BLaER1 (cell line): ENCODE measurements at regions not wholly inside any gene's neighbourhood (a gene's known extent, or its start where the extent isn't known, plus 50 kb on each side); places are given as distances from the start of the nearest gene placed in this dataset.
"Not testable (repeated sequence)": the region's sequence is repeated elsewhere in the genome, so short reads cannot be mapped to it uniquely, and the experiment has no call there.

Experiments
- H3K27ac ChIP-seq: shearing (Covaris generic); formaldehyde crosslinking; 2 replicates; pipeline ENCODE4 v1.8.1; 2022
- H3K27me3 ChIP-seq: shearing (Covaris generic); formaldehyde crosslinking; 2 replicates; pipeline ENCODE4 v1.8.1; 2022
- H3K36me3 ChIP-seq: shearing (Covaris generic); formaldehyde crosslinking; 2 replicates; pipeline ENCODE4 v1.8.1; 2022
- H3K4me1 ChIP-seq: shearing (Covaris generic); formaldehyde crosslinking; 2 replicates; pipeline ENCODE4 v1.8.1; 2022
- H3K4me2 ChIP-seq: shearing (Covaris generic); formaldehyde crosslinking; 2 replicates; pipeline ENCODE4 v1.8.1; 2022
- H3K4me3 ChIP-seq: shearing (Covaris generic); formaldehyde crosslinking; 2 replicates; pipeline ENCODE4 v1.8.1; 2022
- H3K9ac ChIP-seq: shearing (Covaris generic); formaldehyde crosslinking; 2 replicates; pipeline ENCODE4 v1.8.1; 2022
- H3K9me3 ChIP-seq: shearing (Covaris generic); formaldehyde crosslinking; 2 replicates; pipeline ENCODE4 v1.8.1; 2022
- H4K20me1 ChIP-seq: shearing (Covaris generic); formaldehyde crosslinking; 2 replicates; pipeline ENCODE4 v1.8.1; 2022
- Cebpa-rat ChIP-seq: shearing (Covaris generic); IDR thresholded peaks from 2 replicates; pipeline ENCODE4 v1.8.1; 2022

DNA sequence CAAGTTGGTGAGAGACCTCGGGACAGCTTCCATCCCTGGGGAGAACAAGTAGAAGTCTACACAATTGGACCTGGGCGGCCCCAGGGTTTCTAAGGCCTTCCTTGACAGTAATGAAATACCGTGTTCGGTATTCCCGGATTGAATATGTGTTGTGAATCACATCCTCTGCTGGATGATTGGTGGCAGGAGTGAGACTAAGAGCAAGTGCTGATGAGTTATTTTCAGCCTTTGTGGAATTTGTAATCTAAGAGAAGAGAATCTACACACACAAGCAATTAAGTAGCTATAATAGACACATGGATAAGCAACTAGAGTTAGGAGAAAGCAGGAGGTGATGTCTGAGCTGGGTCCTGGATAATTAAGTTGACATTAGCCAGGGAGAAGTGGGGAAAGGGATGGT, 64.8 kb upstream of the VWC2 start:
- H3K4me1 ChIP-seq: peaks cover 4% of the 10 kb centered on the region
- no peaks in the 10 kb centered on the region for H3K27me3 ChIP-seq
- no peak for TF ChIP-seq Cebpa-rat
- no peaks in the 10 kb centered on the region for H3K9me3 ChIP-seq
- no peak overlapping the region for H3K27ac ChIP-seq
- no peak overlapping the region for H3K4me3 ChIP-seq
- H3K36me3 ChIP-seq: no peaks in the 10 kb centered on the region
- no peak overlapping the region for H3K9ac ChIP-seq
- H4K20me1 ChIP-seq: no peaks in the 10 kb centered on the region
- no peak overlapping the region for H3K4me2 ChIP-seq

DNA sequence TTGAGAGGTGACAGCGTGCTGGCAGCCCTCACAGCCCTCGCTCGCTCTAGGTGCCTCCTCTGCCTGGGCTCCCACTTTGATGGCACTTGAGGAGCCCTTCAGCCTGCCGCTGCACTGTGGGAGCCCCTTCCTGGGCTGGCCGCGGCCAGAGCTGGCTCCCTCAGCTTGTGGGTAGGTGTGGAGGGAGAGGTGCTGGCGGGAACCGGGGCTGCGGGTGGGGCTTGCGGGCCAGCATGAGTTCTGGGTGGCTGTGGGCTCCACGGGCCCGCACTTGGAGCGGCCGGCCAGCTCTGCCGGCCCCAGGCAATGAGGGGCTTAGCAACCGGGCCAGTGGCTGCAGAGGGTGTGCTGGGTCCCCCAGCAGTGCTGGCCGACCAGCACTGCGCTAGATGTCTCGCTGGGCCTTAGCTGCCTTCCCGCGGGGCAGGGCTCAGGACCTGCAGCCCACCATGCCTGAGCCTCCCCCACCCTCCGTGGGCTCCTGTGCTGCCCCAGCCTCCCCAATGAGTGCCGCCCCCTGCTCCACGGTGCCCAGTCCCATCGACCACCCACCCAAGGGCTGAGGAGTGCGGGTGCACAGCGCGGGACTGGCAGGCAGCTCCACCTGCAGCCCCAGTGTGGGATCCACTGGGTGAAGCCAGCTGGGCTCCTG, 62.2 kb upstream of the VWC2 start:
- H3K27ac ChIP-seq, H4K20me1 ChIP-seq, H3K9me3 ChIP-seq, H3K27me3 ChIP-seq, H3K36me3 ChIP-seq, H3K4me2 ChIP-seq, H3K4me3 ChIP-seq, H3K9ac ChIP-seq, H3K4me1 ChIP-seq: not testable (repeated sequence)

DNA sequence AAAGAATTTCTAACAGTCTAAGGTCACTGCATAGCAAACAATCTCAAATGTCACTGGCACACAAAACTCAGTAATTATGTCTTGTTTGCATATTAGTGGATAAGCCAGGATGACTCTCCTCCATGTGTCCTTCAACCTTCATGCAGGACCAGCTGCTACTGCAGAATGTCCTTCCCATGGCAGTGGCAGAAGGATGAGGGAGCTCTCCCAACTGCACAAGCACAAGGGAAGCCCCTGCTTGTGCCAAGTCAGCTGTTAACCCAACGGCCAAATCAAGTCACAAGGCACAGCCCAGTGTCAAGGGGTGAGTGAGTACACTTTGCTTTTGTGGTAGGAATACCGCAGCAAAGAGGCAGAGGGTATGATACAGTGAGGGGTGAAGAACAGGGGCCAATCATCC, 59.3 kb upstream of the VWC2 start:
- Histone ChIP-seq H3K4me2 (no peak overlapping the region), H3K9ac (no peak overlapping the region), H3K27me3 (no peaks in the 10 kb centered on the region), H4K20me1 (no peaks in the 10 kb centered on the region), H3K4me3 (no peak overlapping the region), H3K27ac (no peak overlapping the region), H3K4me1 (no peaks in the 10 kb centered on the region), H3K9me3 (no peaks in the 10 kb centered on the region), H3K36me3 (no peaks in the 10 kb centered on the region)
- TF ChIP-seq Cebpa-rat: no peak

DNA sequence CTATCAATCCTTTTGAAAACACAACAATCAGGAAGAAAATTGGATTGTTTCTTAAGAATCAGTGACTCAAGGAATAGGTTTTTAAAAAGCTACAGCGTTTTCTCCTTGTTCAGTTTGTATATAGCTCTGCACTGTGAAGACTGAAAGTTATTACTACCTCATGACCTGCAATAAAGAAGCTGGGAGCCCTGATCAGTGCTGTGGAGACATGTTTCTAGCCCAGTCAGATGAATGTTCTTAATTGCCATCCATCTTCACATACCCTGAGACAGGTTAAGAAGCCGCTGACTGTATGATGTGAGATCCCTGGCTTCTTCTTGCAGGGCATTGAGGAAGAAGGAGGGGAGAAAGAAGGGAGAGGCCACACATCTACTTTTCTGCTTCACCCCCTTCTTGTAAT, 58.0 kb upstream of the VWC2 start:
- no peaks in the 10 kb centered on the region for H4K20me1 ChIP-seq
- no peak overlapping the region for H3K4me2 ChIP-seq
- H3K9ac ChIP-seq: no peak overlapping the region
- no peak for TF ChIP-seq Cebpa-rat
- H3K27ac ChIP-seq: no peak overlapping the region
- no peaks in the 10 kb centered on the region for H3K9me3 ChIP-seq
- no peaks in the 10 kb centered on the region for H3K27me3 ChIP-seq
- H3K36me3 ChIP-seq: no peaks in the 10 kb centered on the region
- no peaks in the 10 kb centered on the region for H3K4me1 ChIP-seq
- H3K4me3 ChIP-seq: no peak overlapping the region

DNA sequence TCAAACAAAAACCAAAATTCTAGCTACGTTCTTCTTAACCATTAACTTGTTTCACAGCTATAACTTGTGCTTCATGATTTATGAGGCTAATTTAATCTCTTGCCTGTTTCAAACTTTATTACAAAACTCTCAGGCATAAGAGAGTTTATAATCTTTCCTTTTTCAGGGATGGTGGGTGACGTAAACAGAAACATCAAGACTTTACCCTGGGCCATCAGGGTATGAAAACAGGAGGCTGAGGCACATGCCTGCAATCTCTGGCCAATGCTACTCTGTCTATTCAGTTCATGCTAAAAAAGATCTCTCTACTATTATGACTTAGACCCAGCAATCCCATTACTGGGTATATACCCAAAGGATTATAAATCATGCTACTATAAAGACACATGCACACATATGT, 55.9 kb upstream of the VWC2 start:
- no peaks in the 10 kb centered on the region for H3K4me1 ChIP-seq
- H3K9ac ChIP-seq: no peak overlapping the region
- no peak overlapping the region for H3K27ac ChIP-seq
- no peak for TF ChIP-seq Cebpa-rat
- no peaks in the 10 kb centered on the region for H4K20me1 ChIP-seq
- H3K4me3 ChIP-seq: no peak overlapping the region
- no peaks in the 10 kb centered on the region for H3K36me3 ChIP-seq
- no peak overlapping the region for H3K4me2 ChIP-seq
- no peaks in the 10 kb centered on the region for H3K9me3 ChIP-seq
- no peaks in the 10 kb centered on the region for H3K27me3 ChIP-seq

DNA sequence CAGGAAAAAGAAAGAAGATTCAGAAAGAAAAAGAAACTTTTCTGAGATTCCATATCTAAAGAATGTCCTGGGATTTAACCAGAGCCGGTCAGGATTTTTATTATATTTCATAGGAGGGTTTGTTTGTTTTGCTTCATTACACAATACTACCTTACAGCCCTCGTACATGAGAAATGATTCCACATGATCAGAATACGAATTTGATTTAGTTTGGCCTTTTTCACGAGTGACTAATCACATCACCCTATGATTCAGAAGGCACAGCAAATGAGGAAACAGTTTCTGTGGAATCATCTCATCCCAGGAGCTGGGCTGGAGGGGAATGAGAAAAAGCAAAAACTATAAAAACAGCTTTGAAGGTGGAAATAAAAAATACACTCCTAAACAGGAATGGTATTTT, 54.7 kb upstream of the VWC2 start:
- H3K27me3 ChIP-seq: no peaks in the 10 kb centered on the region
- no peak overlapping the region for H3K9ac ChIP-seq
- H4K20me1 ChIP-seq: no peaks in the 10 kb centered on the region
- H3K4me2 ChIP-seq: no peak overlapping the region
- H3K9me3 ChIP-seq: no peaks in the 10 kb centered on the region
- H3K36me3 ChIP-seq: no peaks in the 10 kb centered on the region
- H3K27ac ChIP-seq: no peak overlapping the region
- no peak overlapping the region for H3K4me3 ChIP-seq
- no peaks in the 10 kb centered on the region for H3K4me1 ChIP-seq
- TF ChIP-seq Cebpa-rat: no peak

DNA sequence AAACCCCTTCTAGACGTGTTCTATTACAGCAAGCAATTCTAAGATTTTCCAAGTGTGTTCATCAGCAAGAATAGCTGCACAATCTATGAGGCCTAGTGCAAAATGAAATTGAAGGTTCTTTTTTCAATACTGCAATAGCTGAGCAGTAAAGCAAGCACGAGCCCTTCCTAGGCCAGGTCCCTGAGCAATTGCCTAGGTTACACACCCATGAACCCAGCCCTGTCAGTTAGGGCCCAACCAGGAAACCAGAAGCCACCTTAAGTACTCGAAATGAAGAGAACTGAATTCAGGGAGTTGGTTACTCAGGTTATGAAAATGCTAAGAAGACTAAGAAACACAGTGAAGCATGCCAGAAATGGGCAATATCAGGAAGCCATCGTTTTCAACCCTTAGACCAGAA, 52.0 kb upstream of the VWC2 start:
- Histone ChIP-seq H3K9ac (no peak overlapping the region), H3K4me2 (no peak overlapping the region), H3K4me3 (no peak overlapping the region), H3K36me3 (no peaks in the 10 kb centered on the region), H4K20me1 (no peaks in the 10 kb centered on the region), H3K27ac (no peak overlapping the region), H3K27me3 (no peaks in the 10 kb centered on the region), H3K9me3 (no peaks in the 10 kb centered on the region), H3K4me1 (no peaks in the 10 kb centered on the region)
- TF ChIP-seq Cebpa-rat: no peak
